Activated CD4-positive, alpha-beta memory T cell treated with anti-CD3 and anti-CD28 coated beads for 36 hours (primary cell): ENCODE measurements at regions not wholly inside any gene's neighbourhood (a gene's known extent, or its start where the extent isn't known, plus 50 kb on each side); places are given as distances from the start of the nearest gene placed in this dataset.

Experiments
- CTCF ChIA-PET: fragments of 350-600 bp; sonication (Branson Sonifier 250); formaldehyde crosslinking; loops from one replicate; lab custom pipeline; 2021; ENCODE audit warnings: antibody characterized with exemption, inconsistent platforms; lab: Charles Lee
- POLR2A ChIA-PET: fragments of 350-600 bp; sonication (Branson Sonifier 250); formaldehyde crosslinking; loops from one replicate; lab custom pipeline; 2021; ENCODE audit warnings: antibody characterized with exemption; lab: Charles Lee
- DNase-seq: peaks from one replicate; pipeline ENCODE4 v3.0.0-alpha.2; 2020
- H3K27ac Mint-ChIP-seq: one replicate; pipeline ENCODE4 v1.8.0; 2021; ENCODE audit warnings: mixed read lengths
- H3K27me3 Mint-ChIP-seq: one replicate; pipeline ENCODE4 v1.8.0; 2021; ENCODE audit warnings: mixed read lengths
- H3K36me3 Mint-ChIP-seq: one replicate; pipeline ENCODE4 v1.8.0; 2021; ENCODE audit warnings: mixed read lengths
- H3K4me1 Mint-ChIP-seq: one replicate; pipeline ENCODE4 v1.8.0; 2021; ENCODE audit warnings: low read depth, mixed read lengths
- H3K4me3 Mint-ChIP-seq: one replicate; pipeline ENCODE4 v1.8.0; 2021; ENCODE audit warnings: mild to moderate bottlenecking, mixed read lengths
- H3K9me3 Mint-ChIP-seq: one replicate; pipeline ENCODE4 v1.8.0; 2021; ENCODE audit warnings: mixed read lengths
- intact Hi-C: fragments of 100-400 bp; cut with micrococcal nuclease; formaldehyde crosslinking; loops from one replicate; pipeline ENCODE4 v1.15.1; 2023

DNA sequence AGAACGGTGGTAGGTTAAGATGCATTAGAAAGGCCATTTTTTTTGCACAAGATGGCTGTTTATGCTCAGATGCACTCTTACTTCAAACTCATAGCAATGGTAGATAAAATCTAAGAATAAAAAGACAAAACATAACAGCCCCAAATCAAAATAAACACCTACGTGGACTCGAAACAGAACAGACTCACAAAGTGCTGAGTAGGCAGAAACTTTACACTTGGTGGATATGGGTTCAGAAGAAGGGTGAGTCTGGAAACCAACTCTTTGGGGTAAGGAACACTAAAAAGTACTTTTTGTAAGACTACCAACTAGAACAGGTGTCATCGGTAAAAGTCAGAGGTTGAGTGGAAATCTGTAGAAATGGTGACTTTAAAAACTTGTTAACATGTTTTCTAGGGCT is 468.2 kb downstream of the OTOL1 start:
- intact Hi-C loops: no loop called here
- DNase-seq: no peak
- Mint-ChIP-seq H3K27ac (no peak overlapping the region), H3K36me3 (no peaks in the 10 kb centered on the region), H3K27me3 (no peaks in the 10 kb centered on the region), H3K4me1 (no peaks in the 10 kb centered on the region), H3K4me3 (no peak overlapping the region), H3K9me3 (peaks cover 10% of the 10 kb centered on the region)
- ChIA-PET POLR2A (no interaction called here), CTCF (no interaction called here)

GRCh38 chr3:161969867-161970266 is 473.3 kb downstream of the OTOL1 start:
- no peak for DNase-seq
- Mint-ChIP-seq H3K4me1 (no peaks in the 10 kb centered on the region), H3K36me3 (no peaks in the 10 kb centered on the region), H3K27ac (no peak overlapping the region), H3K27me3 (no peaks in the 10 kb centered on the region), H3K9me3 (peaks cover 2% of the 10 kb centered on the region), H3K4me3 (no peak overlapping the region)
- POLR2A ChIA-PET: no interaction called here
- CTCF ChIA-PET: no interaction called here
- intact Hi-C loops: no loop called here

DNA sequence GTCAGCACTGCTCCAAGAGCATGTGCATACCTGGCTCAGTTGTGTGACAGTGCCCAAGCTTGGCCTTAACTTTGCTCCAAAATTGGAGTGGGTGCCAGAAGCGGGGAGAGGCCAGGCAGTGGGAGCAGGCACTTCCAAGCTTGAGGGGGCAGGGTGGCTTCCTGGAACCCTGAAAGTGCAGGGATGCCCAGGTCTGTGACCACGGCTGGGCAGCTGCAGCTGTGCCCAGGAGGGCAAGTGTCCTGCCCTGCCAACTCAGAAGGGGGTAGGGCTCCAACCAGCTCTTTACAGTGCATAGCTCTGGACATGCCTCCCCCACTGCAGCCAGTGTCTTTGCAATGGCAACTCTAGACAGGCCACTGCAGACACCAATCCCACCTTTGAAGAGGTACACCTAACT is 478.6 kb downstream of the OTOL1 start:
- Mint-ChIP-seq H3K4me1 (no peaks in the 10 kb centered on the region), H3K27me3 (no peaks in the 10 kb centered on the region), H3K9me3 (no peaks in the 10 kb centered on the region), H3K4me3 (no peak overlapping the region), H3K27ac (no peak overlapping the region), H3K36me3 (no peaks in the 10 kb centered on the region)
- ChIA-PET CTCF (no interaction called here), POLR2A (no interaction called here)
- intact Hi-C loops: no loop called here
- no peak for DNase-seq

- ChIA-PET POLR2A (no interaction called here), CTCF (no interaction called here)
- Mint-ChIP-seq H3K4me3 (no peak overlapping the region), H3K4me1 (no peaks in the 10 kb centered on the region), H3K27me3 (no peaks in the 10 kb centered on the region), H3K36me3 (no peaks in the 10 kb centered on the region), H3K9me3 (no peaks in the 10 kb centered on the region), H3K27ac (no peak overlapping the region)
- intact Hi-C loops: no loop called here
- no peak for DNase-seq
These were observed 480.5 kb downstream of the OTOL1 start for GRCh38 chr3:161977063-161977462.

- CTCF ChIA-PET: no interaction called here
- Mint-ChIP-seq H3K27me3 (no peaks in the 10 kb centered on the region), H3K36me3 (no peaks in the 10 kb centered on the region), H3K4me3 (no peak overlapping the region), H3K4me1 (no peaks in the 10 kb centered on the region), H3K27ac (no peak overlapping the region), H3K9me3 (no peaks in the 10 kb centered on the region)
- intact Hi-C loops: no loop called here
- DNase-seq: no peak
- POLR2A ChIA-PET: no interaction called here
These were observed 481.2 kb downstream of the OTOL1 start for GRCh38 chr3:161977850-161978249.

GRCh38 chr3:161987933-161988332 is 491.3 kb downstream of the OTOL1 start:
- POLR2A ChIA-PET: no interaction called here
- Mint-ChIP-seq H3K36me3 (no peaks in the 10 kb centered on the region), H3K4me1 (no peaks in the 10 kb centered on the region)

GRCh38 chr3:161989012-161989411 is 492.4 kb downstream of the OTOL1 start:
- intact Hi-C loops: no loop called here
- CTCF ChIA-PET: no interaction called here
- no peaks in the 10 kb centered on the region for H3K4me1 Mint-ChIP-seq
- H3K27me3 Mint-ChIP-seq: no peaks in the 10 kb centered on the region
- H3K4me3 Mint-ChIP-seq: no peak overlapping the region
- H3K36me3 Mint-ChIP-seq: no peaks in the 10 kb centered on the region
- no peak for DNase-seq
- no peaks in the 10 kb centered on the region for H3K9me3 Mint-ChIP-seq
- POLR2A ChIA-PET: no interaction called here
- no peak overlapping the region for H3K27ac Mint-ChIP-seq

More at GRCh38 chr3:161987933-161988332, 491.3 kb downstream of the OTOL1 start:
- intact Hi-C loops: no loop called here
- no peak for DNase-seq
- Mint-ChIP-seq H3K4me3 (no peak overlapping the region), H3K27me3 (no peaks in the 10 kb centered on the region), H3K27ac (no peak overlapping the region), H3K9me3 (no peaks in the 10 kb centered on the region)
- CTCF ChIA-PET: no interaction called here

- H3K9me3 Mint-ChIP-seq: no peaks in the 10 kb centered on the region
- no peaks in the 10 kb centered on the region for H3K36me3 Mint-ChIP-seq
- no peak for DNase-seq
- intact Hi-C loops: no loop called here
- ChIA-PET POLR2A (no interaction called here), CTCF (no interaction called here)
- H3K27ac Mint-ChIP-seq: no peak overlapping the region
- H3K27me3 Mint-ChIP-seq: no peaks in the 10 kb centered on the region
- no peak overlapping the region for H3K4me3 Mint-ChIP-seq
- no peaks in the 10 kb centered on the region for H3K4me1 Mint-ChIP-seq
These were observed 493.4 kb downstream of the OTOL1 start for GRCh38 chr3:161990036-161990435.

DNA sequence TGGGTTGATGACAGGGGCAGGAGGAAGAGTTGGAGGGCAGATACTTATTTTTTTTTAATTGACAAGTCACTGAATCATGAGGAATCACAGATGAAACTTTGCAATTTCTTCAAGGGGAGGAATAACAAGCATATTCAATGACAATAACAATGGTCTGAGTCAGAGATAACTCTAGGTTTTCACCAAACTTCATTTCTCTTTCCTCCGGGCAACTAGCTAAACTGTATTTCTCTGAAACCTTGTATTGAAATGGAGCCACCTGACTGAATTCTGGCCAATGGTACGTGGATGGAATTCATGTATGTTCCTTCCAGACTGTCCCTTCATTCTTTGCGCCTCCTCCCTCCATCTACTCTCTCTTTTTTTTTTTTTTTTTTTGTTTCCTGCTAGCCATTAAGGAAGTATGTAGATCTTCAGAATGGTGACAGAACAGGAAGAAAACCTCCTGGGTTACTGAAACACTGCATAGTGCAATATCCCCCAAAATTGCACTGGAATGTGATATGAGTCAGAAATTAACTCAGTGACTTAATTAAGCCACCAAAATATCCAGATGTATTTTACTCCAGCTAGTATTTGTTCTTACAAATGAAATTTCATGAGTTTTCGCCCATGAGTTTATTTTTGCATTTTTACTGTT is 495.4 kb downstream of the OTOL1 start:
- no peak for DNase-seq
- H3K27ac Mint-ChIP-seq: no peak overlapping the region
- no peaks in the 10 kb centered on the region for H3K4me1 Mint-ChIP-seq
- no peaks in the 10 kb centered on the region for H3K9me3 Mint-ChIP-seq
- no peak overlapping the region for H3K4me3 Mint-ChIP-seq
- CTCF ChIA-PET: no interaction called here
- no peaks in the 10 kb centered on the region for H3K27me3 Mint-ChIP-seq
- intact Hi-C loops: no loop called here
- no peaks in the 10 kb centered on the region for H3K36me3 Mint-ChIP-seq
- POLR2A ChIA-PET: no interaction called here

- Mint-ChIP-seq H3K27ac (no peak overlapping the region), H3K9me3 (peaks cover 47% of the 10 kb centered on the region), H3K27me3 (no peaks in the 10 kb centered on the region), H3K36me3 (no peaks in the 10 kb centered on the region), H3K4me1 (no peaks in the 10 kb centered on the region), H3K4me3 (no peak overlapping the region)
- intact Hi-C loops: no loop called here
- CTCF ChIA-PET: no interaction called here
- DNase-seq: no peak
- POLR2A ChIA-PET: no interaction called here
These were observed 503.2 kb downstream of the OTOL1 start for GRCh38 chr3:161999846-162000245.

GRCh38 chr3:162007722-162008121 is 511.1 kb downstream of the OTOL1 start:
- no peak for DNase-seq
- H3K36me3 Mint-ChIP-seq: no peaks in the 10 kb centered on the region
- peaks cover 24% of the 10 kb centered on the region for H3K9me3 Mint-ChIP-seq
- H3K27me3 Mint-ChIP-seq: no peaks in the 10 kb centered on the region
- no peak overlapping the region for H3K27ac Mint-ChIP-seq
- H3K4me3 Mint-ChIP-seq: no peak overlapping the region
- POLR2A ChIA-PET: no interaction called here
- no peaks in the 10 kb centered on the region for H3K4me1 Mint-ChIP-seq
- CTCF ChIA-PET: no interaction called here
- intact Hi-C loops: no loop called here

GRCh38 chr3:162012633-162013032 is 516.0 kb downstream of the OTOL1 start:
- no peaks in the 10 kb centered on the region for H3K4me1 Mint-ChIP-seq
- H3K27me3 Mint-ChIP-seq: no peaks in the 10 kb centered on the region
- no peak overlapping the region for H3K4me3 Mint-ChIP-seq
- ChIA-PET POLR2A (no interaction called here), CTCF (no interaction called here)
- peaks cover 9% of the 10 kb centered on the region for H3K9me3 Mint-ChIP-seq
- no peak for DNase-seq
- no peaks in the 10 kb centered on the region for H3K36me3 Mint-ChIP-seq
- no peak overlapping the region for H3K27ac Mint-ChIP-seq
- intact Hi-C loops: no loop called here

DNA sequence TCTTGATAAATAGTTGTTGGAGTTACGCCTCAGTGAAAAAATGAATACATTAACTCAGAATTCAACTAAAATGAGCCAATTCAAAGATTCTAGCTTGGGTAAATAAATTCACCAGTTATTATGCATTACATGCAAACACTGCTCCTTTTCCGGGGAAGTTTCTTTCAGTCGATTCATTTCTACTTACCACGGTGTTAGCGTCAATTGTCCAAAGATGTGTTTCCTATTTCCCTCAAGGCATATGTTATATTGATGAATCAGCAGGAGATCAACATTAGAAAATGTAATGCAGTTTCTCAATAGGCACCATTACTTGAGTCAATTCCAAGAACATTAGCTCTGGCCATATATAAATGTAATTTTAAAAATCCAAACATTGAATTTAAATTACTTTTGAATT is 517.7 kb downstream of the OTOL1 start:
- intact Hi-C loops: no loop called here
- Mint-ChIP-seq H3K36me3 (no peaks in the 10 kb centered on the region), H3K4me1 (no peaks in the 10 kb centered on the region), H3K27ac (no peak overlapping the region), H3K27me3 (no peaks in the 10 kb centered on the region), H3K4me3 (no peak overlapping the region), H3K9me3 (peaks cover 11% of the 10 kb centered on the region)
- CTCF ChIA-PET: no interaction called here
- POLR2A ChIA-PET: no interaction called here
- DNase-seq: no peak
